ENCODE measurements at regions not wholly inside any gene's neighbourhood (a gene's known extent, or its start where the extent isn't known, plus 50 kb on each side); places are given as distances from the start of the nearest gene placed in this dataset.
"Not testable (repeated sequence)": the region's sequence is repeated elsewhere in the genome, so short reads cannot be mapped to it uniquely, and the experiment has no call there.

DNA sequence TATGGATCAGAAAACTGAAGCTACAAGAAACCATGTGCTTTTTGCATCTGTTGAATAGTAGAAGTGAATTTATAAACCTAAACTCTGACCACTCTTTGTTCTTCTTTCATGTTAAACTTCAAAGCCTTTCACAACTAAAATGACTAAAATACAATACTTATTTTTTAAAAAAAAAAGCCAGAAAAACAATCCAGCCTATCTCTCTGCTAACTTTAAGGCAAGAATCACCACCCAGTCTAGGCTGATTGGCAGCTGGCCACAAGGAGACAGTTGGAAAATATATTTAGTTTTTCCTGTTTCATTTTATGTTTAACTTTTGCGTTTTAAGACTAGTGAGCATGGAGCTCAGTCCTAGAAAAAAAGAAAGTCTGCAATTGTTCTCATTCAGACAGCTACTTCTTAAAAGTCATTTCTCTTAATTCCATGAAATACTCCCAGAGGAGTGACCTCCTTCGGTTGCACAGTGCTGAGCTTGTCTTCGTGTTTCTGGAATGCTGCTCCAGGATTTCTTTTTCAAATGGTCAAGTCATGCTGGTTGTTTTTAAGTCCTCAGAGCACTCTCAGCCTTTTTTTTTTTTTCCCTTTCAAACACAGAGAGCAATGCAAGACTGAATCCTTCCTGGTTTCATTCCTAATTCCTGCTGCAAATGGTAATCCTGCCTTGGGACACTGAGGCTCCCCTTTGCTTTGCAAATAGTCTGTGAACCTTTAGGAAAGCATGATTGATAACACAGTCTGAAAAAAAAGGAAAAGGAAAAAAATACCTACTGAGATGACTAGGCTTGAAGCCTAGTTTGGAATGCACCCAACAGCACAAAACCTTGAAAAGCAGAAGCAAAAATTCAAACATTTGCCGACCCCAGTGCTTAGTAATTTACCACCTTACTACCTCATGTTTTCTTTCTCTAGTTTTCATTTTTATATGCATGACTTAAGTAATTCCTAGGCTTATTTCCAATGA is 233.3 kb upstream of the DAAM1 start:
- no peak for DNase-seq

DNA sequence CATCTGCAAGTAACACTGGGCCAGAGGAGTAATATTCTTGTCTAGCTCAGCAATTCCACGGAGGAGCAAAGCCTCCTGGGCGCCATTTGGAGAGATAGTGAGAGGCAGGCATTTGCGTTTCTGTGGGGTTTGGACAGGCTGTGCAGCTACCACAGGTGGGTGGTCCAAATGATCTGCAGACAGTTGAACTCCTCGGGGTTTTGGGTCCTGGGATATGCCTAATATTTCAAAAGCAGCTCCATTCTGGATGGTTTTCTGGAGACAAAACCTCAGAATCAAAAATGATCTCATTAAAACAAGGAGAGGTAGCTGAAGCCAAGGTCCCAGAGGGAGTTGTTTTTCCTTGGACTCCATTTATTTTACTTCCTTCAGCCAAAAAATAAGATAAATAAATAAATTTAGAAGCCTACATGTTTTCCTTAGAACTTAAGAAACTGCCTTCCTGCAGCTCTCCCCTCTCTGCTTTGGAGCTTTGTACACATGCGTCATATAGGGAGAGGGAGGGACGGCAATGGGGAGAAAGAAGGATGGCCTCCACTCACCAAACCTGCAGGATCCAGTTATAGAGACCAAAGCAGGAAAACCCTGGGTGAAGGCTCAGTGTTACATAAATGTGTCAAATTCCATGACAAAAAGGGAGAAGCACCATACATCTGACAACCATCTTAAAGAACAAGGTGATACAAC is 227.3 kb upstream of the DAAM1 start:
- no peak for DNase-seq

GRCh38 chr14:58963873-58964597 is 224.4 kb upstream of the DAAM1 start:
- DNase-seq = no peak

DNA sequence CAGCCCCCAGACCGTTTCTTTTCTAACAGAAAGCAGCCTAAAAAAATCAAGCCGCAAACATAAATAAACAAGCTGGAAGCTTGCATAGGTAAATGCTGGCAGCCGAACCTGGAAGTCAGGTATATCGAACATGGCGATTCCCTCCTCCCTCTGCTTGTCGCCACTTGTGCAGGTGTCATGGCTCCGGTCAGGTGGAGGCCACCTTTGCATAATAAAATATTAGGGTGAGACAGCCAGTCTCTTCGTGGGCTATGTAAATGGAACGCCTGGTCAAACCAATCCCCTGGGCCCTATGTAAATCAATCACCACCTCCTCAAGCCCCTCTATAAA is 223.9 kb upstream of the DAAM1 start:
- no peak for DNase-seq

DNA sequence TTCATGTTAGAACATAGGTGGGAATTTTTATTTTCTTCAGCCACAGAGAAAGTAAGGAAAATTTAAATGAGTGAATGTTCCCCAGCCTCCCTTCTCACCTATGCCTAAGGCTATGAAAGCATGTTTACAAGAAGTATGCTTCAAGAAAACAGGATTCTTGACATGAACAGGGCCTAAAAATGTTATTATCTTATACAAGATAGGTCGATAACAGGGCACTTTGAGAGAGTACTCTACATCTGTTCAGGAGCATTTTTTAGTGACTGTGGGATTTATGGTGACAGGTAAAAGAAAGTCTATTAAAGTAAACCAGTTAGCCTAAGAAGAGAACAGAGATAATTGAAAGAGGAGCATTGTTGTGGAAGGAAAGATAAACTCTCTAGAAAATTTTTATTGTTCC is 222.9 kb upstream of the DAAM1 start:
- DNase-seq = no peak

DNA sequence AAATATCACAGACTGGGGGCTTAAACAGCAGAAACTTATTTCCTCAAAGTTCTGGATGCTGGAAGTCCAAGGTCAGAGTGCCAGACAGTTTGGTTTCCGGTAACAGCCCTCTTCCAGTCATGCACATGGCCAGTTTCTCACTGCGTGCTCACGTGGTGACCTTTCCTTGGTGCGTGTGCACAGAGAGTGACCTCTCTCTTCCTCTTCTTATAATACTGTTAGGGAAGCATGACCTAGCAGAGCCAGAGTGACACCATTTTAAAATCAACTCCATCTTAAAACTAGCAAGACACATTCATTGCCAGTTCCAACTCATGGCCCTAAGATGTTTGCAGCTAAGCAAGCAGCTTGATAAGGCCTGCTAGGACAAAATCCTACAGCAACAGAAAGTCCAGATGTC is 221.5 kb upstream of the DAAM1 start:
- DNase-seq = no peak

DNA sequence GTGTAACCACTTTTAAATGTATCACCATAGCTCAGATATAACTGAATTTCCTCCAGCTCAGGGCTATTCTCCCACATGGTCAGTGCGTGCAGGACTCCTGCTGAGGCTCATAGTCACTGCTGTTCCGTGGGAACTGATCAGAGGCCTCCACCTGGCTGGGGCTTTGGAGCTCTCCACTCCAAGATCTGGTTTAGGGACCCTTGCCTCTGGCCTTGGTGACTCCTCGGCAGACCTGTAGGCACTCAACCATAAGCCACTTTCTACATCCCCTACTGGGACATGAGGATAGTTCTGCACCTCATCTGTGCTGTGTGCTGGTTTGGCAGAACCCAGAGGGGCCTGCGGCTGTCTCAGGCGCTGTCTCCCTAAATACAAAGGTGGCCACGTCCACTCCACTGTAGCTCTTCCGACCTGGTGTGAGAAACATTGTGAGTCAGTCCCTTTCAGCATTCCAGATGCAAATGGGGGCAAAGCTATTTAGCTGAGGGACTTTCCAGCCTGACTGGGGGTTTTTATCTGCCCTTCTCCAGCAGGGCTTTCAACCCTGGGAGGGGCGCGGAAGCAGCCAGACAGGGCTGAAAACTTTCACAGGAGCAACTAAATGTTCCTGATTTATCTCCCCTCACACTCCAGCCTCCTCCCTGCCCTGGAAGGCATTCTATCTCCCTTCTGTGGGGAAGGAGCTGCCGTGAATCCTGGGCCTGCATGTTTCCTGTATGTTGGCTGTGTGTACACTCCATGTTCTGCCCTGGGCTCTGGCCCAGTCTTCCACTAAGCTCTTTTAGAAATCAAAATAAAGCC is 218.3 kb upstream of the DAAM1 start:
- no peak for DNase-seq

DNA sequence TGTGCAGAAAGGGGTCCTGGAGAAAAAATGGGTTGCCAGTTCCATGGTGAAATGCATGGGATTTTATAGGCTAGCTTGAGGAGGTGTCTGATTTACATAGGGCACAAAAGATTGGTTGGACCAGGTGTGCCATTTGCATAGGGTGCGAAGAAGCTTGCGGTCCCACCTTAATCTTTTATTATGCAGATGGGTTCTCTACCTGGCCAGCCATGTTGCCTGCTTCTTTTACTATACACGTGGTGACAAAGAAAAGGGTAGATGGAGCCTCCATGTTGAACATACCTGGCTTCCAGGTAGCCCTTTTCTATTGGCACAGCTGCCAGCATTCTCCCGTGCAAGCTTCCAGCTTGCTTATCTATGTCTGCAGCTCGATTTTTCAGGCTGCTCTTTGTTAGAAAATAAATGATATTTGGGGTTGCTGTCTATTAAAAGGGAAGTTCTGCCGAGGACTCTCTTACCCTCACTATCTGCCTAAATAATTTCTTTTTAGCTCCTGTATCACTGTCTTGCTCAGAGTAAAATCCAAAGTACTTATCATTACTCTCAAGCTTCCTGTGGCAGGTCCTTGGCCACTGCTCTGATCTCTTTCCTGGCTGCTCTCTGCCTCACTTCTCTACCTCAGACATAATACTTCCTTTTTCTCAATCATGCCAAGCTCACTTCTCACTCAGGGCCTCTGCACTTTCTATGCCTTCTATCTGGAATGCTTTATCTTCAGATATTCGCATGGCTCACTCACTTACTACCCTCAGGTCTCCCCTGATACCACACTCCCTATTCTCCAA is 216.0 kb upstream of the DAAM1 start:
- DNase-seq = no peak

GRCh38 chr14:58977366-58977765 is 211.1 kb upstream of the DAAM1 start:
- DNase-seq = peak; percentile 31 to 34

DNA sequence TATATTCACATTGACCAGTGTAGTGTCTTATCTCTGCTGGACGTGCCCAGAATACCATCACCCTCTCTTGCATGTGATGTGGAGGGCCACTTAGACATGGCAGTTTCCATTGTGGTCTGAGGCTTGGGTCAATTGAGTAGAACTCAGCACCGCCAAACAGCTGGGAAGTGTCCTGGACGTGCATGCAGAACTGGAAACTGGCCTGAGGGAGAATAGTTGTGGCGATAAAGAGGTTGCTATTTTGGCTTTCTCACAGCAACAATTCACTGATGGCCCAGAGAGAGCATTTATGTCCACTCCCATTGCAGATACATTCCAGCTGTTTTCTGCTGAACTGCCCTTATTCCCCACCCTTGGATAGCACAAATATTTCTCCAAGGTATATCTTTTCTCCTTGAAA is 210.1 kb upstream of the DAAM1 start:
- no peak for DNase-seq

- no peak for DNase-seq
These were observed 209.1 kb upstream of the DAAM1 start for GRCh38 chr14:58979325-58979724.

DNA sequence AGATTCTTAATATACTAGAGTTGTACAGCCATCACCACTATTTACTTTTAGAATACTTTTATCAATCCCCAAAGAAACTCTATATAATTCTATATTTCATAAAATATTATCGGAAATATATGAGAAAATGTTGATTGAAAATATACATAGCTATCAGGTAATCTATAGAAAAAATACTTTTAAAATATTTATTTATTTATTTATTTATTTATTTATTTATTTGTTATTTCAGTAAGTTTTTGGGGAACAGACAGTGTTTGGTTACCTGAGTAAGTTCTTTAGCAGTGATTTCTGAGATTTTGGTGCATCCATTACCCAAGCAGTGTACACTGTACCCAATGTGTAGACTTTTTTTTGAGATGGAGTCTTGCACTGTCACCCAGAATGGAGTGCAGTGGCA is 206.6 kb upstream of the DAAM1 start:
- DNase-seq = no peak

DNA sequence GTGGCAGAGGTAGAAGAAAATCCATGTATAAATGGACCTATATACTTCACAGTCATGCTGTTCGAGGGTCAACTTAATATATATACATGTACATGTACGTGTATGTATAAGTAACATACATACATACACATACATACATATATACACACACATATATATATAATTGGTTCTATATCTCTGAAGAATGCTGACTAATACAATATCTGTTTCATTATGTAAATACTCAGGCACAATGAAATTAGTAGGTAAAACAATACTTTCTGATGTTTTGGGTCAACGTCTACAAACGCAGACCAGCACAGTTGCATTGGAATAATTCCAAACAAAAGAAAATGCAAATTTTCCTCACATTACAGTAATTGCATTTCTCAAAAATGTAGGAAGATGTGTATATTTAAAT is 202.7 kb upstream of the DAAM1 start:
- DNase-seq = no peak

DNA sequence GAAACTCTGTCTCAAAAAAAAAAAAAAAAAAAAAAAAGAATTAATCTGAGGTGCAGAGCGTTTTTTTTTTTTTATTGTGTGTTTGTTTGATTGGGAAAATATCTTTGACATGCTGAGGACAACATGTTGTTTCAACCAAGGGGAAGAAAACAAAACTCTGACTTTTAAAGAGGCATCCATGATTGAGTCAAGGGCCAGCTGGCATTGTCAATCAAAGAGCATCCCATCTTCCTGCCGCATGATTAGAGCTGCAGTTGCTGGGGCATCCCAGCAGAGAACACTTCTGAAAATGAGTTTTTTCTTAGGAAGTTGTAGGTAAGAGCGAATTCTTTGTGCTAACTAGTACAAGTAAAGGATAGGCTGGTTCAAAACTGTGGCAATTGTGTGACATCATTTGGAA is 200.9 kb upstream of the DAAM1 start:
- DNase-seq = no peak

DNA sequence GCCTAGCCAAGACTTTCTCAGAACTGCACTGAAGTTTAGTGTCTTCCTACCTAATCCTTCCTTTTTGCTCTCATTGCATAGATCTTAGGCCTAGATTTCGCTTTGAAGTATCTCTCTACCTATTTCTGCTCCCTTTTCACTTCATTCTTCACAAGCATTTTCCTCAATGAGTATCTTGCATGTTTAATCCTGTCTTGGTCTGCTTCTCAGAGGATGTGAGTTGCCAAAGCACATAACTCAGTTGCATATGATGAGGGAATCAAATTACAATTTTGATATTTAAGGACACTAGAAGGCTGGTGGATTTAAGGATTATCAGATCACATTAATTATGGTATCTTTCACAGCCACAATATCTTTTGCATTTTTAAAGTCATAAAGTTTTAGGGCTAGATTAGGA is 195.5 kb upstream of the DAAM1 start:
- DNase-seq = no peak

GRCh38 chr14:58994130-58994529 is 194.3 kb upstream of the DAAM1 start:
- no peak for DNase-seq

- no peak for DNase-seq
These were observed 184.5 kb upstream of the DAAM1 start for GRCh38 chr14:59004012-59004411.

GRCh38 chr14:59006179-59006578 is 182.3 kb upstream of the DAAM1 start:
- DNase-seq = not testable (repeated sequence)

- no peak for DNase-seq
These were observed 178.5 kb upstream of the DAAM1 start for GRCh38 chr14:59009967-59010366.

DNA sequence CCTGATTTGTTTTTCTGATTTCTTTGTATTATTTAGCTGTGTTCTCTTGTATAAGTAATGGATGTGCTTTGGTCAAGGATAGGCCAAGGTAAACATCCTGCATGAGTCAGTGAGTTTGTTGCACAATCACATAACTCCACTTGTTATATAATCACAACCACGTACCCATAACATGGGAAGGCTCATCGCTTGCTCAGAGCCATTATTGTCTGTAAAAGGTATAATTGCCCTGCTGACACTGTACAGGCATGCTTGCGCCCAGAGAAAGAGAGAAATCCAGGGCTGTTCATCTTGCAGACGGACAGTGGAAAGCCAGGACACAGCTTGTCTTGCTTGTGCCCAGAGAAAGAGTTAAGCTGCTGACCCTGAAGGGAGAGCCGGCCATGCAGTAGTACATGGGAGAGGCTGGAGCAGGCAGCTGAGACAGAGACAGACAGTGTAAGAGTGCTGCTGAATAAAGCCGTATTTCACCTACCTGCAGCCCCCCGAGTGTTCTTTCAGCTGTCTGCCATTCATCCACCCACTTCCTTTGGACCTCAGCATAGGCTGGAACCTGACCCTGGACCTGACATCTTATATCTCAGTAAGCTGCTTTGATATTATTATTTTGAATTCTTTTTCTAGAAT is 174.7 kb upstream of the DAAM1 start:
- DNase-seq = no peak

DNA sequence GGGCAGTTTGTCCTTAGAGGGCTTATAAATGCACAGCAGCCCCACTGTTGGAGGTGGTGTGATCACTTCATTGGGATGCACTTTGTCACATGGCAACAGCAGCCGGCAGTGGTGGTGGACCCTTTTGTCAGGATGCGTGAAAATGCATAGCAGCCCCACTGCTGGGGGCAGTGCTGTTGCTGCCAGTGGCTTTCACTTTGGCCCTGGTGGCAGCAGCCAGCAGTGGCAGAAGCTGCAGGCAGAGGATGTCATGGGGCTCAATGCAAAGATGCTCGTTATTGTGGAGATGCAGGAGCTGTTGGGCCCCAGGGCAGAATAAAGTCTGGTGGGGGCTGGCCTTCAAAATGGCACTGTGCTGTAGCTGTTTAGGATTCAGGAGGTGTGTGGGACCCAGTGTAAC is 173.0 kb upstream of the DAAM1 start:
- no peak for DNase-seq
